ENCODE measurements at regions not wholly inside any gene's neighbourhood (a gene's known extent, or its start where the extent isn't known, plus 50 kb on each side); places are given as distances from the start of the nearest gene placed in this dataset.

DNA sequence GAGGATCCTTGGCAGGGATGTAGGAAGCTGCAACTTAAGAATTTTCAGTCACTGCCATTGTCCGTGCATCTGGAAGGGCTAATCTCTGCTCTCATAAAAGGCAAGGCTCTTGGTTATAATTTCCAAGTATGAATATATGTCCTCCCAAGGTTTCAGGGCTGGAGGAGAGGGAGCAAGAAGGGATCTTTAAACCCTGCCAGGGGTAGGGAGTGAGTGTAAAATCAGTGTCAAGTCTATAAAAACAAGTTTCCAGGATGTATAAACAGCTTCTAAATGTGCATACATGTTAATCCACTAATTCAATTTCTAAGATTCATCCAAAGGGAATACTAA, 110.2 kb upstream of the CYRIA start:
- Histone ChIP-seq H3K9me3 (ENCODE audit: control insufficient read depth, low read depth, low read length) (no peaks in the 10 kb centered on the region), H3K27me3 (ENCODE audit: control insufficient read depth, extremely low read depth, insufficient read depth, low read length) (no peaks in the 10 kb centered on the region), H4K20me1 (ENCODE audit: control insufficient read depth, extremely low read depth, insufficient read depth, low read length) (no peaks in the 10 kb centered on the region), H3K9me1 (ENCODE audit: control insufficient read depth, extremely low read depth, insufficient read depth, low read length) (no peaks in the 10 kb centered on the region), H3K4me2 (ENCODE audit: control insufficient read depth, extremely low read depth, insufficient read depth, low read depth, low read length) (no peak overlapping the region), H3K27ac (ENCODE audit: control insufficient read depth, insufficient read depth, low read length) (no peak overlapping the region), H3K36me3 (ENCODE audit: control insufficient read depth in 2 of 2, extremely low read depth in 1 of 2, insufficient read depth in 2 of 2, low read length in 2 of 2) (no peaks in the 10 kb centered on the region), H3K4me1 (ENCODE audit: control insufficient read depth, extremely low read depth, insufficient read depth, low read length) (no peaks in the 10 kb centered on the region), H2AFZ (ENCODE audit: control insufficient read depth, low read length) (no peak overlapping the region), H3K4me3 (ENCODE audit: control insufficient read depth in 2 of 3, extremely low read depth in 1 of 3, insufficient read depth in 2 of 3, low read depth in 1 of 3, low read length in 3 of 3) (no peak overlapping the region), H3K9ac (ENCODE audit: control insufficient read depth, extremely low read depth, insufficient read depth, low read length) (no peak overlapping the region), H3K79me2 (ENCODE audit: control insufficient read depth, insufficient read depth, low read length) (no peaks in the 10 kb centered on the region)
- FAIRE-seq (no peak), DNase-seq (ENCODE audit: low read depth, low spot score) (no peak)
- TF ChIP-seq, protein P1, sequence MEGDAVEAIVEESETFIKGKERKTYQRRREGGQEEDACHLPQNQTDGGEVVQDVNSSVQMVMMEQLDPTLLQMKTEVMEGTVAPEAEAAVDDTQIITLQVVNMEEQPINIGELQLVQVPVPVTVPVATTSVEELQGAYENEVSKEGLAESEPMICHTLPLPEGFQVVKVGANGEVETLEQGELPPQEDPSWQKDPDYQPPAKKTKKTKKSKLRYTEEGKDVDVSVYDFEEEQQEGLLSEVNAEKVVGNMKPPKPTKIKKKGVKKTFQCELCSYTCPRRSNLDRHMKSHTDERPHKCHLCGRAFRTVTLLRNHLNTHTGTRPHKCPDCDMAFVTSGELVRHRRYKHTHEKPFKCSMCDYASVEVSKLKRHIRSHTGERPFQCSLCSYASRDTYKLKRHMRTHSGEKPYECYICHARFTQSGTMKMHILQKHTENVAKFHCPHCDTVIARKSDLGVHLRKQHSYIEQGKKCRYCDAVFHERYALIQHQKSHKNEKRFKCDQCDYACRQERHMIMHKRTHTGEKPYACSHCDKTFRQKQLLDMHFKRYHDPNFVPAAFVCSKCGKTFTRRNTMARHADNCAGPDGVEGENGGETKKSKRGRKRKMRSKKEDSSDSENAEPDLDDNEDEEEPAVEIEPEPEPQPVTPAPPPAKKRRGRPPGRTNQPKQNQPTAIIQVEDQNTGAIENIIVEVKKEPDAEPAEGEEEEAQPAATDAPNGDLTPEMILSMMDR (optimal IDR thresholded peaks at IDR 0.05 in 1 of 3, IDR thresholded peaks at IDR 0.05 in 1 of 3, conservative IDR thresholded peaks at IDR 0.05 in 1 of 3; ENCODE audit: extremely low read depth in 1 of 3, insufficient read depth in 2 of 3, low read length in 3 of 3): no peak
- TF ChIP-seq EZH2 (IDR thresholded peaks at IDR 0.05; ENCODE audit: low read length): no peak
- dilution Hi-C loops (cut with MboI; ENCODE audit: extremely low pct_ligation_motif_present, low sequenced_read_pairs): no loop called here

GRCh38 chr2:16774980-16775898, 109.6 kb upstream of the CYRIA start:
- H3K27ac ChIP-seq (ENCODE audit: control insufficient read depth, insufficient read depth, low read length): no peak overlapping the region
- no peak overlapping the region for H3K9ac ChIP-seq (ENCODE audit: control insufficient read depth, extremely low read depth, insufficient read depth, low read length)
- no peaks in the 10 kb centered on the region for H3K79me2 ChIP-seq (ENCODE audit: control insufficient read depth, insufficient read depth, low read length)
- dilution Hi-C loops (cut with MboI; ENCODE audit: extremely low pct_ligation_motif_present, low sequenced_read_pairs): no loop called here
- H3K36me3 ChIP-seq (ENCODE audit: control insufficient read depth in 2 of 2, extremely low read depth in 1 of 2, insufficient read depth in 2 of 2, low read length in 2 of 2): no peaks in the 10 kb centered on the region
- no peak overlapping the region for H2AFZ ChIP-seq (ENCODE audit: control insufficient read depth, low read length)
- no peak overlapping the region for H3K4me2 ChIP-seq (ENCODE audit: control insufficient read depth, extremely low read depth, insufficient read depth, low read depth, low read length)
- H3K27me3 ChIP-seq (ENCODE audit: control insufficient read depth, extremely low read depth, insufficient read depth, low read length): no peaks in the 10 kb centered on the region
- H3K9me1 ChIP-seq (ENCODE audit: control insufficient read depth, extremely low read depth, insufficient read depth, low read length): no peaks in the 10 kb centered on the region
- H3K4me3 ChIP-seq (ENCODE audit: control insufficient read depth in 2 of 3, extremely low read depth in 1 of 3, insufficient read depth in 2 of 3, low read depth in 1 of 3, low read length in 3 of 3): no peak overlapping the region
- DNase-seq (ENCODE audit: low read depth, low spot score) (no peak), FAIRE-seq (no peak)
- H3K9me3 ChIP-seq (ENCODE audit: control insufficient read depth, low read depth, low read length): no peaks in the 10 kb centered on the region
- H4K20me1 ChIP-seq (ENCODE audit: control insufficient read depth, extremely low read depth, insufficient read depth, low read length): no peaks in the 10 kb centered on the region
- TF ChIP-seq, protein P1 (optimal IDR thresholded peaks at IDR 0.05 in 1 of 3, IDR thresholded peaks at IDR 0.05 in 1 of 3, conservative IDR thresholded peaks at IDR 0.05 in 1 of 3; ENCODE audit: extremely low read depth in 1 of 3, insufficient read depth in 2 of 3, low read length in 3 of 3): peak in 1 of 3 experiments; percentile 26
- no peak for TF ChIP-seq EZH2 (IDR thresholded peaks at IDR 0.05; ENCODE audit: low read length)
- H3K4me1 ChIP-seq (ENCODE audit: control insufficient read depth, extremely low read depth, insufficient read depth, low read length): no peaks in the 10 kb centered on the region
